ENCODE measurements at regions not wholly inside any gene's neighbourhood (a gene's known extent, or its start where the extent isn't known, plus 50 kb on each side); places are given as distances from the start of the nearest gene placed in this dataset.

- H3K36me3 ChIP-seq (ENCODE audit: insufficient read depth, low read length) = no peaks in the 10 kb centered on the region
- DNase-seq (ENCODE audit: low spot score) = no peak
- H3K4me1 ChIP-seq (ENCODE audit: insufficient read depth, low read length, poor library complexity, severe bottlenecking) = peaks cover 11% of the 10 kb centered on the region
- TF ChIP-seq CTCF (conservative IDR thresholded peaks at IDR 0.05; ENCODE audit: low read length) = no peak
- no peak for TF ChIP-seq EZH2phosphoT487 (IDR thresholded peaks at IDR 0.05; ENCODE audit: borderline replicate concordance, low read depth, low read length)
- POLR2A ChIA-PET = no interaction called here
- peak overlapping the region; percentile 80 for H2AFZ ChIP-seq (ENCODE audit: low read length)
- no TSS peak for BruUV-seq (replicated peaks)
- H3K4me2 ChIP-seq (ENCODE audit: low read length) = no peak overlapping the region
- 0 out of 2 replicates have a peak, but pooled peaks cover 7% of the 10 kb centered on the region for H3K9me3 ChIP-seq (ENCODE audit: low read length)
- no peaks in the 10 kb centered on the region for H3K9me2 ChIP-seq (ENCODE audit: insufficient read depth, low read length)
- H3K4me3 ChIP-seq (ENCODE audit: low read depth, low read length, poor library complexity, severe bottlenecking) = no peak overlapping the region
- H3K27ac ChIP-seq (ENCODE audit: low read depth, low read length, poor library complexity, severe bottlenecking) = no peak overlapping the region
- intact Hi-C loops (cut with micrococcal nuclease; ENCODE audit: unreplicated experiment) = no loop called here
- no peaks in the 10 kb centered on the region for H4K20me1 ChIP-seq (ENCODE audit: insufficient read depth, low read length)
- no peaks in the 10 kb centered on the region for H3K79me2 ChIP-seq (ENCODE audit: insufficient read depth, low read depth, low read length)
- CTCF ChIA-PET (ENCODE audit: unreplicated experiment) = no interaction called here
Observed at GRCh38 chr18:60162388-60162787, 210.2 kb downstream of the MC4R start.

- CTCF ChIA-PET (ENCODE audit: unreplicated experiment) = no interaction called here
- Histone ChIP-seq H3K9me3 (ENCODE audit: low read length) (0 out of 2 replicates have a peak, but pooled peaks cover 4% of the 10 kb centered on the region), H3K36me3 (ENCODE audit: insufficient read depth, low read length) (no peaks in the 10 kb centered on the region), H3K27ac (ENCODE audit: low read depth, low read length, poor library complexity, severe bottlenecking) (no peak overlapping the region), H2AFZ (ENCODE audit: low read length) (no peak overlapping the region), H3K4me1 (ENCODE audit: insufficient read depth, low read length, poor library complexity, severe bottlenecking) (peaks cover 10% of the 10 kb centered on the region), H3K9me2 (ENCODE audit: insufficient read depth, low read length) (no peaks in the 10 kb centered on the region), H3K4me3 (ENCODE audit: low read depth, low read length, poor library complexity, severe bottlenecking) (no peak overlapping the region), H4K20me1 (ENCODE audit: insufficient read depth, low read length) (no peaks in the 10 kb centered on the region), H3K4me2 (ENCODE audit: low read length) (no peak overlapping the region), H3K79me2 (ENCODE audit: insufficient read depth, low read depth, low read length) (no peaks in the 10 kb centered on the region)
- POLR2A ChIA-PET = no interaction called here
- no peak for DNase-seq (ENCODE audit: low spot score)
- BruUV-seq (replicated peaks) = no TSS peak
- intact Hi-C loops (cut with micrococcal nuclease; ENCODE audit: unreplicated experiment) = no loop called here
- no peak for TF ChIP-seq EZH2phosphoT487 (IDR thresholded peaks at IDR 0.05; ENCODE audit: borderline replicate concordance, low read depth, low read length)
- no peak for TF ChIP-seq CTCF (conservative IDR thresholded peaks at IDR 0.05; ENCODE audit: low read length)
Observed at GRCh38 chr18:60157810-60158209, 214.8 kb downstream of the MC4R start.

GRCh38 chr18:60153376-60153775 lies 219.2 kb downstream of the MC4R start:
- Histone ChIP-seq H3K4me1 (ENCODE audit: insufficient read depth, low read length, poor library complexity, severe bottlenecking) (no peaks in the 10 kb centered on the region), H3K4me3 (ENCODE audit: low read depth, low read length, poor library complexity, severe bottlenecking) (no peak overlapping the region), H2AFZ (ENCODE audit: low read length) (no peak overlapping the region), H3K79me2 (ENCODE audit: insufficient read depth, low read depth, low read length) (no peaks in the 10 kb centered on the region), H4K20me1 (ENCODE audit: insufficient read depth, low read length) (no peaks in the 10 kb centered on the region), H3K36me3 (ENCODE audit: insufficient read depth, low read length) (no peaks in the 10 kb centered on the region), H3K4me2 (ENCODE audit: low read length) (no peak overlapping the region), H3K9me2 (ENCODE audit: insufficient read depth, low read length) (no peaks in the 10 kb centered on the region), H3K27ac (ENCODE audit: low read depth, low read length, poor library complexity, severe bottlenecking) (no peak overlapping the region), H3K9me3 (ENCODE audit: low read length) (no peaks in the 10 kb centered on the region)
- TF ChIP-seq EZH2phosphoT487 (IDR thresholded peaks at IDR 0.05; ENCODE audit: borderline replicate concordance, low read depth, low read length) (no peak), CTCF (conservative IDR thresholded peaks at IDR 0.05; ENCODE audit: low read length) (no peak)
- intact Hi-C loops (cut with micrococcal nuclease; ENCODE audit: unreplicated experiment) = no loop called here
- no peak for DNase-seq (ENCODE audit: low spot score)
- no TSS peak for BruUV-seq (replicated peaks)
- CTCF ChIA-PET (ENCODE audit: unreplicated experiment) = no interaction called here
- POLR2A ChIA-PET = interaction anchor here (0.7 to 1.0 kb wide), 3 partner anchors 31 to 968 kb away, joined by 3 to 5 read pairs (median 3); no protein-coding TSS in a partner anchor
